Thyroid gland (tissue), 4 donors: ENCODE measurements at regions not wholly inside any gene's neighbourhood (a gene's known extent, or its start where the extent isn't known, plus 50 kb on each side); places are given as distances from the start of the nearest gene placed in this dataset.

Experiments used
- POLR2A ChIP-seq, 2 donors: fragments of 450-650 bp; IDR thresholded peaks; one replicate each; pipeline ENCODE4 v1.6.1; 2017; ENCODE audit warnings: antibody characterized with exemption in 2 of 2, mild to moderate bottlenecking in 2 of 2, moderate library complexity in 1 of 2
- TF ChIP-seq, protein P1 (sequence below), 6 experiments: fragments of 200-600 bp in 3 of 6; fragments of 450-650 bp in 3 of 6; sonication (generic) in 3 of 6; IDR thresholded peaks; one replicate each; pipeline ENCODE4 v1.5.1; 2016 to 2019; ENCODE audit warnings: antibody characterized with exemption in 6 of 6, mild to moderate bottlenecking in 2 of 6, inconsistent platforms in 1 of 6, moderate library complexity in 1 of 6

- TF ChIP-seq, protein P1, sequence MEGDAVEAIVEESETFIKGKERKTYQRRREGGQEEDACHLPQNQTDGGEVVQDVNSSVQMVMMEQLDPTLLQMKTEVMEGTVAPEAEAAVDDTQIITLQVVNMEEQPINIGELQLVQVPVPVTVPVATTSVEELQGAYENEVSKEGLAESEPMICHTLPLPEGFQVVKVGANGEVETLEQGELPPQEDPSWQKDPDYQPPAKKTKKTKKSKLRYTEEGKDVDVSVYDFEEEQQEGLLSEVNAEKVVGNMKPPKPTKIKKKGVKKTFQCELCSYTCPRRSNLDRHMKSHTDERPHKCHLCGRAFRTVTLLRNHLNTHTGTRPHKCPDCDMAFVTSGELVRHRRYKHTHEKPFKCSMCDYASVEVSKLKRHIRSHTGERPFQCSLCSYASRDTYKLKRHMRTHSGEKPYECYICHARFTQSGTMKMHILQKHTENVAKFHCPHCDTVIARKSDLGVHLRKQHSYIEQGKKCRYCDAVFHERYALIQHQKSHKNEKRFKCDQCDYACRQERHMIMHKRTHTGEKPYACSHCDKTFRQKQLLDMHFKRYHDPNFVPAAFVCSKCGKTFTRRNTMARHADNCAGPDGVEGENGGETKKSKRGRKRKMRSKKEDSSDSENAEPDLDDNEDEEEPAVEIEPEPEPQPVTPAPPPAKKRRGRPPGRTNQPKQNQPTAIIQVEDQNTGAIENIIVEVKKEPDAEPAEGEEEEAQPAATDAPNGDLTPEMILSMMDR (IDR thresholded peaks at IDR 0.05): no peak
- no peak for TF ChIP-seq POLR2A (IDR thresholded peaks at IDR 0.05)
Measured at GRCh38 chr3:81980596-81981494, 219.4 kb upstream of the GBE1 start.
